Heart left ventricle (tissue), 13 donors: ENCODE measurements at regions not wholly inside any gene's neighbourhood (a gene's known extent, or its start where the extent isn't known, plus 50 kb on each side); places are given as distances from the start of the nearest gene placed in this dataset.

ENCODE experiments used
- CTCF ChIP-seq, 12 donors: fragments of 200-600 bp; sonication (generic) in 4 of 12; IDR thresholded peaks; one replicate each; pipeline versions ENCODE4 v1.5.0 to v1.8.0; 2018 to 2022; ENCODE audit warnings: antibody characterized with exemption in 12 of 12, mild to moderate bottlenecking in 5 of 12
- POLR2A ChIP-seq, 2 donors: fragments of 450-650 bp; IDR thresholded peaks; one replicate each; pipeline ENCODE4 v1.6.1; 2017; ENCODE audit warnings: antibody characterized with exemption in 2 of 2, mild to moderate bottlenecking in 2 of 2, moderate library complexity in 2 of 2
- donor health status: ischemic (EF 13 %, LVEDD 7.1; RV severe dilation, severe dysfunction).
- donor health status: DM: no; HTN: yes; CAD: no.
- donor health status: DM: no; HTN: no; CAD: no.
- donor health status: ischemic (EF 25% LVEDD 6.9; RV normal size, moderate dysfunction).
- donor health status: ischemic (EF 25% LVEDD 5.7; RV mildly dilated, moderate dysfunction).
- donor health status: ischemic (EF 35%, LVEDD 5.7; RV mildly dilated, moderate dysfunction).
- donor health status: nonischemic (EF 11% LVEDD 7.7; RV severe dilation, severe dysfunction).
- donor health status: DM: yes; HTN: yes; CAD: no.
- donor health status: PGD.
- donor health status: ischemic (EF 29% LVEDD 5.4; RV normal size, mild dysfunction).
- donor health status: nonischemic (EF 23%, LVEDD 6.1; RV moderate dilation, normal function).

GRCh38 chr12:103105971-103106597 is 148.6 kb downstream of the ASCL1 start:
- TF ChIP-seq CTCF (IDR thresholded peaks at IDR 0.05) (no peak), POLR2A (IDR thresholded peaks at IDR 0.05) (no peak)
